HL-60 (cell line): ENCODE measurements at regions not wholly inside any gene's neighbourhood (a gene's known extent, or its start where the extent isn't known, plus 50 kb on each side); places are given as distances from the start of the nearest gene placed in this dataset.

Source experiments
- DNase-seq, 2 experiments: peaks; one replicate each; pipeline ENCODE4 v3.0.0-alpha.2; 2010 to 2020; ENCODE audit warnings: low read depth in 1 of 2, low spot score in 1 of 2
- H3K27ac ChIP-seq: fragments of 250-450 bp; sonication (Bioruptor Pico); replicated peaks from 2 replicates; pipeline ENCODE4 v1.5.1; 2020; ENCODE audit warnings: mild to moderate bottlenecking, moderate library complexity
- H3K27me3 ChIP-seq: fragments of 250-450 bp; sonication (Bioruptor Pico); 2 replicates; pipeline ENCODE4 v1.5.1; 2021; ENCODE audit warnings: mild to moderate bottlenecking, moderate library complexity; ENCODE audit not compliant: insufficient read depth, poor library complexity, severe bottlenecking
- H3K4me3 ChIP-seq: replicated peaks from 2 replicates; pipeline ENCODE4 v1.5.1; 2011; ENCODE audit warnings: mild to moderate bottlenecking, control low read depth, low read length; ENCODE audit not compliant: insufficient read depth
- GABPA ChIP-seq: IDR thresholded peaks from 2 replicates; pipeline ENCODE4 v1.6.1; 2012; ENCODE audit warnings: low read depth
- POLR2AphosphoS5 ChIP-seq: IDR thresholded peaks from 2 replicates; pipeline ENCODE4 v1.6.1; 2012; ENCODE audit warnings: low read depth
- REST ChIP-seq: IDR thresholded peaks from 2 replicates; pipeline ENCODE4 v1.6.1; 2012; ENCODE audit warnings: low read depth; ENCODE audit not compliant: insufficient replicate concordance
- SPI1 ChIP-seq: IDR thresholded peaks from 2 replicates; pipeline ENCODE4 v1.6.1; 2012; ENCODE audit warnings: low read depth, mild to moderate bottlenecking, borderline replicate concordance
- TF ChIP-seq, protein P1 (sequence below): IDR thresholded peaks from one replicate; pipeline ENCODE4 v1.5.1; 2011; ENCODE audit warnings: low read length, control low read depth, inconsistent platforms; ENCODE audit not compliant: insufficient read depth

DNA sequence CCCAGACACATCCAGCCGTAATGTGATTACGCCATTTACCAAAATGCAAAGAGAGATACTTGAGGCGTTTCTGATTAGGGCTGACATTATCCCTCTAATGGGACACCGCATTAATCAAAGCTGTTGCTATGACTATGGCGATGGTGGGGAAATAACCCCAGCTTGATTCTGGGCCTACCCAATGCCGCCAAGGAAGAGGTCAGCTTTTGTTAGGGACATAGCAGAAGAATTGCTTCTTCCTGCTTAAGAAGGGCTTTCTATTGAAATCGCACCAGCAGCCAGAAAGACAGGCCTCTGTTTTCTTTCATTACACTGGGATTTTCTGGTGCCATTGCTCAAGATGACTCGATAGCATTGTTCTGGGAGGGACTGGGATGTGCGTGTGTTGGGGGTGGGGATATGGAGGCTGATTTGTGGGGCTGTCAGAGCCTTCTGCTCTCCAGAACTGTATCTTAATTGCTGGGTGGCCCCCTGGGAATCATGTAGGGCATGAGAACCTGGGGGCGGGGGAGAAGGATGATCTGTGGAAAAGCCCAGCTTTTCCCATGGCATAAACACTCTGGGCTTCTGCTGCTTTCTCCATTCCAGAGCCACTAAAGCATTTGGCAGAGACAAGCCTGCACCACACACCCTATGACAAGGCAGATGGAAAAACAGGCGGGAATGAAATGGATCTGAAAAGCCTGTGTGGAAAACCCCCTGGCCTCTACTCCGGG, 106.5 kb upstream of the RAD23B start:
- TF ChIP-seq POLR2AphosphoS5, result no peak
- TF ChIP-seq SPI1, result no peak
- TF ChIP-seq REST, result no peak
- TF ChIP-seq, protein P1, sequence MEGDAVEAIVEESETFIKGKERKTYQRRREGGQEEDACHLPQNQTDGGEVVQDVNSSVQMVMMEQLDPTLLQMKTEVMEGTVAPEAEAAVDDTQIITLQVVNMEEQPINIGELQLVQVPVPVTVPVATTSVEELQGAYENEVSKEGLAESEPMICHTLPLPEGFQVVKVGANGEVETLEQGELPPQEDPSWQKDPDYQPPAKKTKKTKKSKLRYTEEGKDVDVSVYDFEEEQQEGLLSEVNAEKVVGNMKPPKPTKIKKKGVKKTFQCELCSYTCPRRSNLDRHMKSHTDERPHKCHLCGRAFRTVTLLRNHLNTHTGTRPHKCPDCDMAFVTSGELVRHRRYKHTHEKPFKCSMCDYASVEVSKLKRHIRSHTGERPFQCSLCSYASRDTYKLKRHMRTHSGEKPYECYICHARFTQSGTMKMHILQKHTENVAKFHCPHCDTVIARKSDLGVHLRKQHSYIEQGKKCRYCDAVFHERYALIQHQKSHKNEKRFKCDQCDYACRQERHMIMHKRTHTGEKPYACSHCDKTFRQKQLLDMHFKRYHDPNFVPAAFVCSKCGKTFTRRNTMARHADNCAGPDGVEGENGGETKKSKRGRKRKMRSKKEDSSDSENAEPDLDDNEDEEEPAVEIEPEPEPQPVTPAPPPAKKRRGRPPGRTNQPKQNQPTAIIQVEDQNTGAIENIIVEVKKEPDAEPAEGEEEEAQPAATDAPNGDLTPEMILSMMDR, result no peak
- no peak for TF ChIP-seq GABPA
- Histone ChIP-seq H3K4me3 (no peak overlapping the region), H3K27me3 (no peaks in the 10 kb centered on the region), H3K27ac (no peak overlapping the region)
- no peak for DNase-seq

- no peak for DNase-seq
- no peaks in the 10 kb centered on the region for H3K27me3 ChIP-seq
- TF ChIP-seq, protein P1, result no peak
- TF ChIP-seq GABPA, result no peak
- no peak for TF ChIP-seq REST
- no peak for TF ChIP-seq SPI1
- TF ChIP-seq POLR2AphosphoS5, result no peak
- no peak overlapping the region for H3K27ac ChIP-seq
- no peak overlapping the region for H3K4me3 ChIP-seq
These were observed 105.7 kb upstream of the RAD23B start for GRCh38 chr9:107177243-107177839.

DNA sequence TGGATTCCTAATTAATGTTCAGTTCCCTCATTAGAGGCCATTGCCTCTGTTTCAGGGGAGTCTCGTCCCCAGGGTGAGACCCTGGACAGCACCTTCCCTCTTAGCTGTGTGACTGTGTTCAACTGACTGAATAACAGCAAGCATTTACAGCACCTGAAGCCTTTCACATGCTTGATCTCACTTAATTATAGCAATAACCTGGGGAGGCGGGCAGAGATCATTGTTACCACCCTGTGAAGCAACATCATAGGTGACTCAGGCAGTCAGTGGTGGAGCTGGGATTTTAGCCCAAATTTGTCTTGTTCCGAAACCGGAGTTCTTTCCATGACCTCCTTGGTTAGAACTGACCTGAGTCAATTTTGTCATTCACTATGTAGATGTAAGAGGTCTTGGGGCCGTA, 105.2 kb upstream of the RAD23B start:
- Histone ChIP-seq H3K4me3 (no peak overlapping the region), H3K27ac (no peak overlapping the region), H3K27me3 (no peaks in the 10 kb centered on the region)
- no peak for DNase-seq
- TF ChIP-seq, protein P1, result no peak
- TF ChIP-seq POLR2AphosphoS5 (no peak), REST (no peak), SPI1 (no peak), GABPA (no peak)
